ENCODE measurements at regions not wholly inside any gene's neighbourhood (a gene's known extent, or its start where the extent isn't known, plus 50 kb on each side); places are given as distances from the start of the nearest gene placed in this dataset.

GRCh38 chr7:27314111-27314510, 71.5 kb downstream of the EVX1 start:
- H3K9me3 ChIP-seq: no peaks in the 10 kb centered on the region
- H3K36me3 ChIP-seq: no peaks in the 10 kb centered on the region
- no peaks in the 10 kb centered on the region for H3K4me1 ChIP-seq
- TF ChIP-seq CTCF (IDR thresholded peaks at IDR 0.05): no peak
- DNase-seq (ENCODE audit: low spot score in 2 of 2): no peak
- no peak overlapping the region for H3K27ac ChIP-seq
- intact Hi-C loops (cut with DNase I): no loop called here
- H3K4me3 ChIP-seq: no peak overlapping the region
- H3K27me3 ChIP-seq: no peaks in the 10 kb centered on the region

GRCh38 chr7:27315066-27315465, 72.5 kb downstream of the EVX1 start:
- no peaks in the 10 kb centered on the region for H3K36me3 ChIP-seq
- H3K27ac ChIP-seq: no peak overlapping the region
- DNase-seq (ENCODE audit: low spot score in 2 of 2): no peak
- no peak for TF ChIP-seq CTCF (IDR thresholded peaks at IDR 0.05)
- H3K27me3 ChIP-seq: no peaks in the 10 kb centered on the region
- no peaks in the 10 kb centered on the region for H3K9me3 ChIP-seq
- intact Hi-C loops (cut with DNase I): no loop called here
- no peak overlapping the region for H3K4me3 ChIP-seq
- no peaks in the 10 kb centered on the region for H3K4me1 ChIP-seq

- H3K4me3 ChIP-seq: no peak overlapping the region
- TF ChIP-seq CTCF (IDR thresholded peaks at IDR 0.05): no peak
Observed at GRCh38 chr7:27316311-27316710, 73.7 kb downstream of the EVX1 start.

GRCh38 chr7:27324246-27324645, 81.6 kb downstream of the EVX1 start:
- Histone ChIP-seq H3K27ac (no peak overlapping the region), H3K9me3 (no peaks in the 10 kb centered on the region), H3K4me3 (no peak overlapping the region), H3K36me3 (no peaks in the 10 kb centered on the region), H3K4me1 (no peaks in the 10 kb centered on the region), H3K27me3 (no peaks in the 10 kb centered on the region)
- intact Hi-C loops (cut with DNase I): no loop called here
- no peak for TF ChIP-seq CTCF (IDR thresholded peaks at IDR 0.05)
- DNase-seq (ENCODE audit: low spot score in 2 of 2): no peak

More at GRCh38 chr7:27316311-27316710, 73.7 kb downstream of the EVX1 start:
- DNase-seq (ENCODE audit: low spot score in 2 of 2): no peak
- intact Hi-C loops (cut with DNase I): no loop called here
- Histone ChIP-seq H3K9me3 (no peaks in the 10 kb centered on the region), H3K4me1 (no peaks in the 10 kb centered on the region), H3K36me3 (no peaks in the 10 kb centered on the region), H3K27me3 (no peaks in the 10 kb centered on the region), H3K27ac (no peak overlapping the region)

GRCh38 chr7:27329909-27330308, 87.3 kb downstream of the EVX1 start:
- H3K4me1 ChIP-seq: no peaks in the 10 kb centered on the region
- intact Hi-C loops (cut with DNase I): no loop called here
- no peak overlapping the region for H3K4me3 ChIP-seq
- peaks cover 5 to 19% of the 10 kb centered on the region in 2 donors for H3K9me3 ChIP-seq
- H3K27me3 ChIP-seq: no peaks in the 10 kb centered on the region
- no peak for TF ChIP-seq CTCF (IDR thresholded peaks at IDR 0.05)
- H3K36me3 ChIP-seq: no peaks in the 10 kb centered on the region
- DNase-seq (ENCODE audit: low spot score in 2 of 2): no peak
- H3K27ac ChIP-seq: no peak overlapping the region

GRCh38 chr7:27339478-27339877, 96.9 kb downstream of the EVX1 start:
- DNase-seq (ENCODE audit: low spot score in 2 of 2): no peak
- intact Hi-C loops (cut with DNase I): no loop called here
- H3K4me3 ChIP-seq: no peak overlapping the region
- no peak for TF ChIP-seq CTCF (IDR thresholded peaks at IDR 0.05)
- no peaks in the 10 kb centered on the region for H3K27me3 ChIP-seq
- H3K27ac ChIP-seq: no peak overlapping the region
- no peaks in the 10 kb centered on the region for H3K9me3 ChIP-seq
- H3K36me3 ChIP-seq: no peaks in the 10 kb centered on the region
- no peaks in the 10 kb centered on the region for H3K4me1 ChIP-seq
